NB4 (cell line): ENCODE measurements at regions not wholly inside any gene's neighbourhood (a gene's known extent, or its start where the extent isn't known, plus 50 kb on each side); places are given as distances from the start of the nearest gene placed in this dataset.
A peak's percentile ranks its signal among the peaks of the same experiment; 100 is the strongest.
"Not testable (repeated sequence)": the region's sequence is repeated elsewhere in the genome, so short reads cannot be mapped to it uniquely, and the experiment has no call there.

ENCODE experiments used
- DNase-seq: peaks from one replicate; pipeline ENCODE4 v3.0.0; 2010; ENCODE audit warnings: low read depth
- H3K4me3 ChIP-seq: one replicate; pipeline ENCODE4 v1.5.1; 2011; ENCODE audit warnings: mild to moderate bottlenecking, low read depth, low read length, moderate library complexity
- MYC ChIP-seq: IDR thresholded peaks from 2 replicates; pipeline ENCODE4 v1.6.1; 2011; ENCODE audit warnings: low read depth, low read length
- POLR2A ChIP-seq: IDR thresholded peaks from 2 replicates; pipeline ENCODE4 v1.6.1; 2011; ENCODE audit warnings: mild to moderate bottlenecking; ENCODE audit not compliant: insufficient read length; ENCODE audit errors: extremely low read depth
- TF ChIP-seq, protein P1 (sequence below): IDR thresholded peaks from one replicate; pipeline ENCODE4 v1.5.1; 2012; ENCODE audit warnings: low read depth, low read length
- TF ChIP-seq, protein P2 (sequence below): IDR thresholded peaks from 2 replicates; pipeline ENCODE4 v1.6.1; 2011; ENCODE audit warnings: low read depth, low read length

DNA sequence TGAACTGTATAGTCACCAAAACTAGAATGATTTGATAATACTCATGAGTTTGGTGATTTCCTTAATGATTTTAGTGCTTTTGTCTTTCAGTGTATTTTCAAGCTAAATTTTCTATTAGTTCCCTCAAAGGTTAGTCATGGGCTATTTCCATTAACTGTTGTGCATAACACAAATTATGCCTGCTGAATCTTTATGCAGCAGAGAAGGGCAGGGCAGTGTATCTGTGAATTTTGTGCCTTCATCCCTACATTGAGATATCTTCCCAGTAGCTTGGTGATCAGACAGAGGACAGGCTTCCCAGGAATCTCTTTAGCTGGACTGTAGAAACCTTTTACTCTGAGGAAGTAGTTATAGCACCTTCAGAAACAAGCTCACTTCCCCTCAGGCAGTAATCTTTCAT is 1036.9 kb downstream of the EFNA5 start:
- TF ChIP-seq POLR2A (no peak), MYC (no peak)
- TF ChIP-seq, protein P1, sequence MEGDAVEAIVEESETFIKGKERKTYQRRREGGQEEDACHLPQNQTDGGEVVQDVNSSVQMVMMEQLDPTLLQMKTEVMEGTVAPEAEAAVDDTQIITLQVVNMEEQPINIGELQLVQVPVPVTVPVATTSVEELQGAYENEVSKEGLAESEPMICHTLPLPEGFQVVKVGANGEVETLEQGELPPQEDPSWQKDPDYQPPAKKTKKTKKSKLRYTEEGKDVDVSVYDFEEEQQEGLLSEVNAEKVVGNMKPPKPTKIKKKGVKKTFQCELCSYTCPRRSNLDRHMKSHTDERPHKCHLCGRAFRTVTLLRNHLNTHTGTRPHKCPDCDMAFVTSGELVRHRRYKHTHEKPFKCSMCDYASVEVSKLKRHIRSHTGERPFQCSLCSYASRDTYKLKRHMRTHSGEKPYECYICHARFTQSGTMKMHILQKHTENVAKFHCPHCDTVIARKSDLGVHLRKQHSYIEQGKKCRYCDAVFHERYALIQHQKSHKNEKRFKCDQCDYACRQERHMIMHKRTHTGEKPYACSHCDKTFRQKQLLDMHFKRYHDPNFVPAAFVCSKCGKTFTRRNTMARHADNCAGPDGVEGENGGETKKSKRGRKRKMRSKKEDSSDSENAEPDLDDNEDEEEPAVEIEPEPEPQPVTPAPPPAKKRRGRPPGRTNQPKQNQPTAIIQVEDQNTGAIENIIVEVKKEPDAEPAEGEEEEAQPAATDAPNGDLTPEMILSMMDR = no peak
- TF ChIP-seq, protein P2, sequence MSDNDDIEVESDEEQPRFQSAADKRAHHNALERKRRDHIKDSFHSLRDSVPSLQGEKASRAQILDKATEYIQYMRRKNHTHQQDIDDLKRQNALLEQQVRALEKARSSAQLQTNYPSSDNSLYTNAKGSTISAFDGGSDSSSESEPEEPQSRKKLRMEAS = no peak
- H3K4me3 ChIP-seq = no peak overlapping the region
- DNase-seq = no peak

DNA sequence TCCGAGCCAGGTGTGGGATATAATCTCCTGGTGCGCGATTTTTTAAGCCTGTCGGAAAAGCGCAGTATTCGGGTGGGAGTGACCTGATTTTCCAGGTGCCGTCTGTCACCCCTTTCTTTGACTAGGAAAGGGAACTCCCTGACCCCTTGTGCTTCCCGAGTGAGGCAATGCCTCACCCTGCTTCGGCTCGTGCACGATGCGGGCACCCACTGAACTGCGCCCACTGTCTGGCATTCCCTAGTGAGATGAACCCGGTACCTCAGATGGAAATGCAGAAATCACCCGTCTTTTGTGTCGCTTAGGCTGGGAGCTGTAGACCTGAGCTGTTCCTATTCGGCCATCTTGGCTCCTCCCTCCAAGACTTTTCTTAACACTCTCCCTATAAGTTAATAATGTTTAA is 1042.3 kb downstream of the EFNA5 start:
- H3K4me3 ChIP-seq, DNase-seq: not testable (repeated sequence)

DNA sequence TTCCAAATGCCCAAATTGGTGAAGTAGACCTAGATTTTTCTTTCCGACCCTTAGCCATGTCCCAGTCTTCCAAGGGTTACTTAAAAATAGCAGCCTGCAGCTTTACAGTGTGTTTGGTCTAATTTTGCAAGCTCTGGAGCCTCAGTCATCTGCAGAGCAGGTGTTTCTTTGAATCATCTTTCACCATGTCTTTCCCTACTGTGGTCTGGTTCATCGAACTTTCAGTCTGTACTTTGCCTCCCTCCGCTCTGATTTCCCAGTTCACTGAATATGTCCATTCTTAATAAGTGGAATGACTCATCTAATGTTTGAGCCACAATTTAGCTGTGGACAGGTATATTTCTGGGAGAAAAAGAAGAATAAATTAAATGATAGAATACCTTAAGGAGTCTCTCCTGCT is 1060.7 kb downstream of the EFNA5 start:
- DNase-seq = no peak
- no peak overlapping the region for H3K4me3 ChIP-seq
- TF ChIP-seq, protein P2 = no peak
- TF ChIP-seq, protein P1 = no peak
- no peak for TF ChIP-seq MYC
- TF ChIP-seq POLR2A = no peak

DNA sequence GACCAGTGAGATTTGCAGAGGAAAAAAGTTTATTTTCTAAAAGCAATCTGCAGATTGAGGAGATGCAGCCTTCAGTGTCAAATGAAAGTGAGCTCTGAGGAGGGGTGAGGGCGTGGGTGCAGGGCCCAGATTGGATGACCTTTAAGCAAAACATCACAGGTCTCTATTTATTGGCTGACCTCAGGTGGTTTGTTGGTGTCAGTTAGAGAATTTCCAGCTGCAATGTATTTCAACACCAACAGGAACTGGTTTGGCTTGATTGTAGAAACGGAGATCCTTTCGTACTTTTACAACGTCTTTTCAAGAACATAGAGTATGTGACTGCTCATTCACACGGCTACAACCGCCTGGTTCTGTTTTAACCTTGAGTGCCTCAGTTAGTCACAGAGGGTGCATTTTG is 1069.1 kb downstream of the EFNA5 start:
- no peak overlapping the region for H3K4me3 ChIP-seq
- TF ChIP-seq POLR2A (no peak), MYC (no peak)
- TF ChIP-seq, protein P1 = no peak
- DNase-seq = peak; percentile 2

DNA sequence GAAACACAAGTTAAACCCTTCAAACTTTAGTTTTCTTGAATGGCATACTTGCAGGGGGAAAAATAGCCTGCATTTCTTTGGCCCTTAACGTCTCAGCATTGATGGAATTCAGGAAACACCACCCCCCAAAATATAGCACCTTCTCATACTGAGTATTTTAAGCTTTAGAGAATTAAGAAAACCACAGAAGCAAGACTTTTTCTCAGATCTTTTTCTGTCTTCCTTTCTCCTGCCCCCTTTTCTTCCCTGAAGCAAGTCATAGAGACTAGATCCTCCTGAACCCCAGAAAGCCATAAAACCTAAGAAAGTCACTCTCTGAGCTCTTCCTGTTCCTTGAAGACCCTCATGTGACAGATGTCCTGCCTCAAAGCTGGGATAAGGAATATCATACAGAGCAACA is 1069.9 kb downstream of the EFNA5 start:
- H3K4me3 ChIP-seq = no peak overlapping the region
- TF ChIP-seq MYC (no peak), POLR2A (no peak)
- TF ChIP-seq, protein P2 = no peak
- TF ChIP-seq, protein P1 = no peak
- no peak for DNase-seq

DNA sequence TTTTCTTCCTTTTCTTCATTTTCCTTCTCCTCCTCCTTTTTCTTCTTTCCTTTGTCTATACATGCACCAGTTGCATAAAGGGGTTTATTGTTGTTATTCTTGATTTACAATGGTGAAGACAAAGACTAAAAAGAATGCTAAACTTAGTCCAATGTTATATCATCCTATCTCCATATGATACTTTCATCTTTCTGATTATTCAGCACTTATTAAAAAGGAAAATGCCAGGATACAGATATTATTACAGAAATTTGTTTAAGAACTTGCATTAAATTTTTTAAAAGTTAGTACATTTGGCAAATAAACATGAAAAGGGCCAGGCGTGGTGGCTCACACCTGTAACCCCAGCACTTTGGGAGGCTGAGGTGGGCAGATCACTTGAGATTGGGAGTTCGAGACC is 1074.9 kb downstream of the EFNA5 start:
- TF ChIP-seq, protein P2 = no peak
- TF ChIP-seq MYC (no peak), POLR2A (no peak)
- TF ChIP-seq, protein P1 = no peak
- no peak for DNase-seq

DNA sequence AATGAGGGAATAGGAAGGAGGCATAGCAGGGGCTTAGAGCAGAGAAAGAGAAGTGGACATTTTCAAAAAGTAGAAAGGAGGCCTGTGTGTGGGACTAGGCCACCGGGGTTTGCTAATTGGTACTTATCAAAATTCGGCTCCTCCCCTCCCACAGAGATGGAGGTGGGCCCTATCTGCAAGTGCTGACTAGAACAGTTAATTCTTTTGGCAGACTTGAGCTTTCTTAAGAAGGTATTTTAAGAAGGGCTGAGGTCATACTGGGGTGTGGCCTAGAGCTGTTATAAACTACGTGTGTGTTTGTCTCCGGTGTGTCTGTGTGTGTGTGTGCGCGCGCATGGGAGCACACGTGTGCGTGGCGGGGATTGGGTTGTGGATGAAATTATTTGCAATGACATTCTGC is 1086.5 kb downstream of the EFNA5 start:
- H3K4me3 ChIP-seq = no peak overlapping the region
- DNase-seq = no peak
- TF ChIP-seq, protein P1 = no peak
- TF ChIP-seq, protein P2 = no peak
- TF ChIP-seq MYC = no peak

More for the DNA sequence above, 1074.9 kb downstream of the EFNA5 start:
- no peak overlapping the region for H3K4me3 ChIP-seq
